Left colon (tissue), 2 donors: ENCODE measurements at regions not wholly inside any gene's neighbourhood (a gene's known extent, or its start where the extent isn't known, plus 50 kb on each side); places are given as distances from the start of the nearest gene placed in this dataset.

Source experiments
- ATAC-seq: fragments of 200-7000 bp; cut with Tn5 transposase; one replicate; pipeline ENCODE4 v1.9.1; 2020; ENCODE audit warnings: mild to moderate bottlenecking, moderate library complexity
- DNase-seq, 2 donors: peaks; one replicate each; pipeline ENCODE4 v3.0.0-alpha.2; 2020
- intact Hi-C, 2 donors: fragments of 100-400 bp; cut with DNase I in 1 of 2; cut with micrococcal nuclease in 1 of 2; formaldehyde crosslinking; loops; one replicate each; pipeline versions ENCODE4 v1.11.2 to v1.14.0; 2022; cut with DNase I, micrococcal nuclease
- donor health status: DM: no; HTN: no; CAD: no.
- donor health status: DM: yes; HTN: yes; CAD: no.

- intact Hi-C loops: no loop called here
- ATAC-seq: no peak
- no peak for DNase-seq
Measured at GRCh38 chr13:39887387-39887786, 231.9 kb downstream of the COG6 start.

- ATAC-seq (no peak), DNase-seq (no peak)
Measured at GRCh38 chr13:39888865-39889810, 233.7 kb downstream of the COG6 start.

GRCh38 chr13:39890537-39890936 is 235.1 kb downstream of the COG6 start:
- ATAC-seq (no peak), DNase-seq (no peak)
- intact Hi-C loops: no loop called here

More at GRCh38 chr13:39888865-39889810, 233.7 kb downstream of the COG6 start:
- intact Hi-C loops: no loop called here

GRCh38 chr13:39892721-39893685 is 237.5 kb downstream of the COG6 start:
- no peak for ATAC-seq
- intact Hi-C loops: no loop called here
- no peak for DNase-seq

- ATAC-seq (no peak), DNase-seq (no peak)
- intact Hi-C loops: no loop called here
Measured at GRCh38 chr13:39893808-39894207, 238.3 kb downstream of the COG6 start.

- no peak for ATAC-seq
- intact Hi-C loops: no loop called here
- no peak for DNase-seq
Measured at GRCh38 chr13:39894586-39894985, 239.1 kb downstream of the COG6 start.

GRCh38 chr13:39895254-39895653 is 239.8 kb downstream of the COG6 start:
- ATAC-seq: no peak
- intact Hi-C loops: no loop called here
- no peak for DNase-seq

- DNase-seq: no peak
- ATAC-seq: no peak
- intact Hi-C loops: no loop called here
Measured at GRCh38 chr13:39897636-39898035, 242.2 kb downstream of the COG6 start.

- intact Hi-C loops: no loop called here
- DNase-seq (no peak), ATAC-seq (no peak)
Measured at GRCh38 chr13:39900106-39900750, 244.8 kb downstream of the COG6 start.

- ATAC-seq (no peak), DNase-seq (no peak)
- intact Hi-C loops: no loop called here
Measured at GRCh38 chr13:39904959-39905358, 249.5 kb downstream of the COG6 start.

- ATAC-seq (no peak), DNase-seq (no peak)
- intact Hi-C loops: no loop called here
Measured at GRCh38 chr13:39909634-39910033, 254.2 kb downstream of the COG6 start.

- no peak for DNase-seq
- ATAC-seq: no peak
- intact Hi-C loops: no loop called here
Measured at GRCh38 chr13:39910041-39910440, 254.6 kb downstream of the COG6 start.

- no peak for DNase-seq
- ATAC-seq: no peak
- intact Hi-C loops: no loop called here
Measured at GRCh38 chr13:39910833-39911232, 255.4 kb downstream of the COG6 start.

GRCh38 chr13:39913339-39913738 is 257.9 kb downstream of the COG6 start:
- DNase-seq (no peak), ATAC-seq (no peak)
- intact Hi-C loops: no loop called here

GRCh38 chr13:39913928-39914327 is 258.5 kb downstream of the COG6 start:
- ATAC-seq: no peak
- no peak for DNase-seq
- intact Hi-C loops: no loop called here

GRCh38 chr13:39915418-39915817 is 260.0 kb downstream of the COG6 start:
- intact Hi-C loops: no loop called here
- ATAC-seq (no peak), DNase-seq (no peak)

GRCh38 chr13:39916330-39916729 is 260.9 kb downstream of the COG6 start:
- intact Hi-C loops: no loop called here
- no peak for ATAC-seq

GRCh38 chr13:39918620-39919236 is 263.3 kb downstream of the COG6 start:
- intact Hi-C loops: no loop called here
- no peak for ATAC-seq
- DNase-seq: no peak

More at GRCh38 chr13:39916330-39916729, 260.9 kb downstream of the COG6 start:
- no peak for DNase-seq

- DNase-seq (no peak), ATAC-seq (no peak)
- intact Hi-C loops: no loop called here
Measured at GRCh38 chr13:39920613-39921012, 265.2 kb downstream of the COG6 start.
